HL-60 (cell line): ENCODE measurements at regions not wholly inside any gene's neighbourhood (a gene's known extent, or its start where the extent isn't known, plus 50 kb on each side); places are given as distances from the start of the nearest gene placed in this dataset.
A peak's percentile ranks its signal among the peaks of the same experiment; 100 is the strongest.

Experiments
- DNase-seq, 2 experiments: peaks; one replicate each; pipeline ENCODE4 v3.0.0-alpha.2; 2010 to 2020; ENCODE audit warnings: low read depth in 1 of 2, low spot score in 1 of 2
- H3K27ac ChIP-seq: fragments of 250-450 bp; sonication (Bioruptor Pico); replicated peaks from 2 replicates; pipeline ENCODE4 v1.5.1; 2020; ENCODE audit warnings: mild to moderate bottlenecking, moderate library complexity
- H3K27me3 ChIP-seq: fragments of 250-450 bp; sonication (Bioruptor Pico); 2 replicates; pipeline ENCODE4 v1.5.1; 2021; ENCODE audit warnings: mild to moderate bottlenecking, moderate library complexity; ENCODE audit not compliant: insufficient read depth, poor library complexity, severe bottlenecking
- H3K4me3 ChIP-seq: replicated peaks from 2 replicates; pipeline ENCODE4 v1.5.1; 2011; ENCODE audit warnings: mild to moderate bottlenecking, control low read depth, low read length; ENCODE audit not compliant: insufficient read depth
- CTCF ChIP-seq: IDR thresholded peaks from one replicate; pipeline ENCODE4 v1.5.1; 2011; ENCODE audit warnings: low read length, control low read depth, inconsistent platforms; ENCODE audit not compliant: insufficient read depth
- GABPA ChIP-seq: IDR thresholded peaks from 2 replicates; pipeline ENCODE4 v1.6.1; 2012; ENCODE audit warnings: low read depth
- POLR2AphosphoS5 ChIP-seq: IDR thresholded peaks from 2 replicates; pipeline ENCODE4 v1.6.1; 2012; ENCODE audit warnings: low read depth
- REST ChIP-seq: IDR thresholded peaks from 2 replicates; pipeline ENCODE4 v1.6.1; 2012; ENCODE audit warnings: low read depth; ENCODE audit not compliant: insufficient replicate concordance
- SPI1 ChIP-seq: IDR thresholded peaks from 2 replicates; pipeline ENCODE4 v1.6.1; 2012; ENCODE audit warnings: low read depth, mild to moderate bottlenecking, borderline replicate concordance

GRCh38 chr3:193946945-193947344 lies 189.0 kb upstream of the HES1 start:
- Histone ChIP-seq H3K4me3 (no peak overlapping the region), H3K27ac (no peak overlapping the region), H3K27me3 (no peaks in the 10 kb centered on the region)
- no peak for DNase-seq
- TF ChIP-seq POLR2AphosphoS5 (no peak), SPI1 (no peak), CTCF (no peak), REST (no peak), GABPA (no peak)

- TF ChIP-seq POLR2AphosphoS5 (no peak), GABPA (no peak), REST (no peak)
- H3K4me3 ChIP-seq = no peak overlapping the region
- no peak for DNase-seq
- H3K27me3 ChIP-seq = no peaks in the 10 kb centered on the region
- no peak overlapping the region for H3K27ac ChIP-seq
Measured at GRCh38 chr3:193947596-193947995, 188.4 kb upstream of the HES1 start.

GRCh38 chr3:193948459-193948858 lies 187.5 kb upstream of the HES1 start:
- no peak overlapping the region for H3K27ac ChIP-seq
- no peaks in the 10 kb centered on the region for H3K27me3 ChIP-seq
- no peak overlapping the region for H3K4me3 ChIP-seq
- TF ChIP-seq GABPA (no peak), POLR2AphosphoS5 (no peak), REST (no peak), CTCF (no peak), SPI1 (peak; percentile 62; the same call in 1 of the 2 replicates)
- DNase-seq = no peak

DNA sequence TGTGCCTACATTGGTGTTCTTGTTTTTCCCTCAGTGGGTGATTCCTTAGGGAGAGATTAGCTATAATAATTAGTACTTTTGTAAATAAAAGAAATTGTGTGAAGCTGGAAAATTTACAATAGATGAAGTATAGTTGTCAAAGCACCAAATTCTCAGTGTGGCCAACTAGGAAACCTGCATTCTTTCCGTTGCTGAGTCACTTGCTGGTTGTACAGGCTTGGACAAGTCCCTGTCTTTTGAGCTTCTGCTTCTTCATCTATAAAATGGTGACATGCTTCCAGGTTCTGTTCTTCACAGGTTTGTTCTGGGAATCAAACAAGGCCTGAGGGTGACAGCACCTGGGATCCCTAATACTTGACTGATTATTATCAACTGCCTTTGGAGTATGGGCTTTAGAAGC lies 184.1 kb upstream of the HES1 start:
- Histone ChIP-seq H3K27ac (no peak overlapping the region), H3K4me3 (no peak overlapping the region), H3K27me3 (no peaks in the 10 kb centered on the region)
- no peak for DNase-seq
- TF ChIP-seq REST (no peak), GABPA (no peak), CTCF (no peak), POLR2AphosphoS5 (no peak), SPI1 (no peak)
